Gastroesophageal sphincter (tissue), 4 donors: ENCODE measurements at regions not wholly inside any gene's neighbourhood (a gene's known extent, or its start where the extent isn't known, plus 50 kb on each side); places are given as distances from the start of the nearest gene placed in this dataset.
A peak's percentile ranks its signal among the peaks of the same experiment; 100 is the strongest.
"Not testable (repeated sequence)": the region's sequence is repeated elsewhere in the genome, so short reads cannot be mapped to it uniquely, and the experiment has no call there.

ENCODE experiments used
- ATAC-seq: fragments of 150-250 bp; one replicate; pipeline ENCODE4 v1.9.1; 2016; ENCODE audit warnings: mild to moderate bottlenecking, moderate library complexity
- H3K27ac ChIP-seq, 4 donors: fragments of 200-600 bp; sonication (generic) in 3 of 4; 1 replicate in 3 of 4; 2 replicates in 1 of 4; pipeline ENCODE4 v1.5.1; 2016 to 2019
- H3K27me3 ChIP-seq: fragments of 200-600 bp; sonication (generic); one replicate; pipeline ENCODE4 v1.5.1; 2019
- H3K36me3 ChIP-seq, 2 donors: fragments of 200-600 bp; sonication (generic); one replicate each; pipeline ENCODE4 v1.5.1; 2019; ENCODE audit warnings: control low read depth in 1 of 2
- H3K4me1 ChIP-seq, 3 donors: fragments of 200-600 bp; sonication (generic); 1 replicate in 2 of 3; 2 replicates in 1 of 3; pipeline ENCODE4 v1.5.1; 2016 to 2019; ENCODE audit warnings: control low read depth in 2 of 3
- H3K4me3 ChIP-seq, 2 donors: fragments of 200-600 bp; sonication (generic); one replicate each; pipeline ENCODE4 v1.5.1; 2019; ENCODE audit warnings: mild to moderate bottlenecking in 1 of 2, moderate library complexity in 1 of 2
- H3K9me3 ChIP-seq, 3 donors: fragments of 200-600 bp; sonication (generic); one replicate each; pipeline ENCODE4 v1.5.1; 2017 to 2019; ENCODE audit warnings: control low read depth in 2 of 3
- EP300 ChIP-seq: sonication (generic); formaldehyde crosslinking; IDR thresholded peaks from one replicate; pipeline ENCODE4 v1.6.1; 2017; ENCODE audit warnings: antibody characterized with exemption, mild to moderate bottlenecking
- POLR2A ChIP-seq, 2 donors: fragments of 450-650 bp; IDR thresholded peaks; one replicate each; pipeline ENCODE4 v1.6.1; 2017; ENCODE audit warnings: antibody characterized with exemption in 2 of 2, mild to moderate bottlenecking in 2 of 2, moderate library complexity in 1 of 2
- POLR2AphosphoS5 ChIP-seq: sonication (generic); formaldehyde crosslinking; IDR thresholded peaks from one replicate; pipeline ENCODE4 v1.6.1; 2017; ENCODE audit warnings: antibody characterized with exemption
- WGBS, 2 donors: methylation state at CpG; one replicate each; pipeline ENCODE4 v1.1.5; 2018; ENCODE audit warnings: low coverage in 1 of 2; 5-methylcytosine and 5-hydroxymethylcytosine counted together
- TF ChIP-seq, protein P1 (sequence below), 4 experiments: fragments of 200-600 bp in 2 of 4; fragments of 450-650 bp in 2 of 4; sonication (generic) in 1 of 4; IDR thresholded peaks; one replicate each; pipeline ENCODE4 v1.5.1; 2017 to 2019; ENCODE audit warnings: antibody characterized with exemption in 4 of 4, mild to moderate bottlenecking in 2 of 4, moderate library complexity in 2 of 4

DNA sequence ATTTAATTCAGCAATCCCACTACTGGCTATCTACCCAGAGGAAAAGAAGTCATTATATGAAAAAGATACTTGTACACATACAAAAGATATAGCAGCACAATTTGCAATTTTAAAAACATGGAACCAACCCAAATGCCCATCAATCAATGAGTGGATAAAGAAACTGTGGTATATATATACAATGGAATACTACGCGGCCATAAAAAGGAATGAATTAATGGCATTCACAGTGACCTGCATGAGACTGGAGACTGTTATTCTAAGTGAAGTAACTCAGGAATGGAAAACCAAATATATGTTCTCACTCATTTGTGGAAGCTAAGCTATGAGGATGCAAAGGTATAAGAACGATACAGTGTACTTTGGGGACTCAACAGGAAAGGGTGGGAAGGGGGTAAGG, 102.8 kb upstream of the KCNMA1 start:
- ATAC-seq, H3K27ac ChIP-seq, H3K36me3 ChIP-seq, H3K4me3 ChIP-seq, H3K27me3 ChIP-seq, H3K4me1 ChIP-seq: not testable (repeated sequence)
- peaks cover 0 to 14% (median 0%) of the 10 kb centered on the region in 3 donors for H3K9me3 ChIP-seq
- 95 to 96% methylated on average over 3 of the region's 3 CpGs for WGBS, 2 donors

DNA sequence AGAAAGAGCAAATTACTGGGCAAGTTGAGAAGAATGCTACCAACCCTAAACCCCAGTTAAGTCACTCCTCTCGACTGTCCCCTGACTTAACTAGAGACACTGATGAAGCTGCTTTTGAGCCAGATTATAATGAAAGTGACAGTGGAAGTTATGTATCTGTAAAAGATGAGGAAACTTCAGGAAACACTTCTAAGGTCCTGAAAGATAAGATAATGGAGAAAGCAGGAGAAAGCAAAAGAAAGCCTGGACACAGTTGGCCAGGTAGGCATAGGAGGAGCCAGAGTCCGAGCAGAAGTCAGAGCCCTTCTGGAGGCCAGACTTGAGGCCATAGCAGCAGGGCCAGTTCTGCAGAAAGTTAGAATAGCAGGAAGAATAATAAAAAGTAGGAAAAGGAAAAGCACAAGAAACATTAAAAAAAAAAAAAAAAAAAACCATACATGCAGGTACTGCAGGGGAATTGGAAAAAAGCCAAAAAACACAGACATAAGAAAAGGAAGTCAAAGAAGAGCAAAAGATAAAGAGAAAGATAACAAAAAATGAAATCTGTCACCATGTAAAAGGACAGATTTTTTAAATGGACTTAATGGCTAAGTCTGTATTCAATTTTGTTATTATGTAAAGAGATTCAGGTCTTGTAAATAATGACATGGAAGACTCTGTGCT, 101.0 kb upstream of the KCNMA1 start:
- 76% methylated on average over 2 of the region's 2 CpGs; no CpG with 5 or more reads in 1 of the 2 donors for WGBS, 2 donors
- no peak for TF ChIP-seq EP300
- TF ChIP-seq POLR2AphosphoS5, result no peak
- TF ChIP-seq POLR2A (IDR thresholded peaks at IDR 0.05), result no peak
- TF ChIP-seq, protein P1, sequence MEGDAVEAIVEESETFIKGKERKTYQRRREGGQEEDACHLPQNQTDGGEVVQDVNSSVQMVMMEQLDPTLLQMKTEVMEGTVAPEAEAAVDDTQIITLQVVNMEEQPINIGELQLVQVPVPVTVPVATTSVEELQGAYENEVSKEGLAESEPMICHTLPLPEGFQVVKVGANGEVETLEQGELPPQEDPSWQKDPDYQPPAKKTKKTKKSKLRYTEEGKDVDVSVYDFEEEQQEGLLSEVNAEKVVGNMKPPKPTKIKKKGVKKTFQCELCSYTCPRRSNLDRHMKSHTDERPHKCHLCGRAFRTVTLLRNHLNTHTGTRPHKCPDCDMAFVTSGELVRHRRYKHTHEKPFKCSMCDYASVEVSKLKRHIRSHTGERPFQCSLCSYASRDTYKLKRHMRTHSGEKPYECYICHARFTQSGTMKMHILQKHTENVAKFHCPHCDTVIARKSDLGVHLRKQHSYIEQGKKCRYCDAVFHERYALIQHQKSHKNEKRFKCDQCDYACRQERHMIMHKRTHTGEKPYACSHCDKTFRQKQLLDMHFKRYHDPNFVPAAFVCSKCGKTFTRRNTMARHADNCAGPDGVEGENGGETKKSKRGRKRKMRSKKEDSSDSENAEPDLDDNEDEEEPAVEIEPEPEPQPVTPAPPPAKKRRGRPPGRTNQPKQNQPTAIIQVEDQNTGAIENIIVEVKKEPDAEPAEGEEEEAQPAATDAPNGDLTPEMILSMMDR (IDR thresholded peaks at IDR 0.05), result no peak
- Histone ChIP-seq H3K27me3 (no peaks in the 10 kb centered on the region), H3K4me1 (no peaks in the 10 kb centered on the region), H3K36me3 (no peaks in the 10 kb centered on the region), H3K27ac (no peak overlapping the region), H3K4me3 (no peak overlapping the region), H3K9me3 (peaks cover 0 to 14% (median 0%) of the 10 kb centered on the region in 3 donors)
- ATAC-seq, result no peak

DNA sequence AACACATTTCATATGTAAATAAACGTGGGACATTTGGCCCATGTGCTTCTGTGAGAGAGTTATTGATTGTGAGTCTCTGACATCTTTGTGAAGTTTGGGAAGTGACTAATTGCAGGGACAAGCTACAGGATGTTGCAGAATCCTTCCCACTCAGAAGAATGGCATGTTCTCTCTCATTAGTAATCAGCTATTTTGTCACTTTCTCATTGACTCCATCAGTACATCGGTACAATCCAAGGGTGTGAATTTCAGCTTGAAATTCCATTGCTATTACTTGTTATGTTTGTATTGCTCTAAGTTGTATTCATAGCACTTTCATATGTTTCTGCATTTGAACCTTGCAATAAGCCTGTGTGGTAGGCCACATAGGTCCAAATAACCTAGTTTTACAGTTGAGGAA, 100.0 kb upstream of the KCNMA1 start:
- Histone ChIP-seq H3K4me1 (no peaks in the 10 kb centered on the region), H3K27ac (no peak overlapping the region), H3K4me3 (no peak overlapping the region), H3K27me3 (no peaks in the 10 kb centered on the region), H3K36me3 (no peaks in the 10 kb centered on the region), H3K9me3 (peaks cover 0 to 14% (median 0%) of the 10 kb centered on the region in 3 donors)
- peak; percentile 23 for TF ChIP-seq POLR2AphosphoS5
- TF ChIP-seq POLR2A (IDR thresholded peaks at IDR 0.05), result no peak
- WGBS, 2 donors, result 42 to 58% methylated on average over 2 of the region's 2 CpGs
- peak; percentile 34 for ATAC-seq

DNA sequence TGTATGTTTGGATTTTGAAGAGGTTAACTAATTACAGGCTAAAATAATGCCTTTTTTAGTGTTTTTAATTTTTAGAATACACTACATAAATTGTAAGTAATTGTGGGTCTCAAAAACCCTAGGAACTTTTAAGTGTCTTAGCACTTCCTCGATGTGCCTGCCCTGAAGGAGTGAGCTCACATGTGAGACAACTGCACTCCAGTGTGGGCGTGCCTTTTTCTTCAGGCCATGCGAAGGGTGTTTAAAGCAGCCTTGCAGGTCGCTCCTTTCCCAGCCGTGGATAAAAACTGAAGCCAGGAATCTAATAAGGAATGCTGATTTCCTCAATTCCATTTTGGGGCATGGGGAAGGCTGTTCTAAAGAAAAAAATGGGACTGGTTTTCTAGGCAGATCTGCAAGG, 97.5 kb upstream of the KCNMA1 start:
- H3K9me3 ChIP-seq, H3K27ac ChIP-seq, H3K36me3 ChIP-seq, ATAC-seq, H3K27me3 ChIP-seq, H3K4me1 ChIP-seq, H3K4me3 ChIP-seq: not testable (repeated sequence)
- 19 to 27% methylated on average over 3 to 5 of the region's 5 CpGs for WGBS, 2 donors

DNA sequence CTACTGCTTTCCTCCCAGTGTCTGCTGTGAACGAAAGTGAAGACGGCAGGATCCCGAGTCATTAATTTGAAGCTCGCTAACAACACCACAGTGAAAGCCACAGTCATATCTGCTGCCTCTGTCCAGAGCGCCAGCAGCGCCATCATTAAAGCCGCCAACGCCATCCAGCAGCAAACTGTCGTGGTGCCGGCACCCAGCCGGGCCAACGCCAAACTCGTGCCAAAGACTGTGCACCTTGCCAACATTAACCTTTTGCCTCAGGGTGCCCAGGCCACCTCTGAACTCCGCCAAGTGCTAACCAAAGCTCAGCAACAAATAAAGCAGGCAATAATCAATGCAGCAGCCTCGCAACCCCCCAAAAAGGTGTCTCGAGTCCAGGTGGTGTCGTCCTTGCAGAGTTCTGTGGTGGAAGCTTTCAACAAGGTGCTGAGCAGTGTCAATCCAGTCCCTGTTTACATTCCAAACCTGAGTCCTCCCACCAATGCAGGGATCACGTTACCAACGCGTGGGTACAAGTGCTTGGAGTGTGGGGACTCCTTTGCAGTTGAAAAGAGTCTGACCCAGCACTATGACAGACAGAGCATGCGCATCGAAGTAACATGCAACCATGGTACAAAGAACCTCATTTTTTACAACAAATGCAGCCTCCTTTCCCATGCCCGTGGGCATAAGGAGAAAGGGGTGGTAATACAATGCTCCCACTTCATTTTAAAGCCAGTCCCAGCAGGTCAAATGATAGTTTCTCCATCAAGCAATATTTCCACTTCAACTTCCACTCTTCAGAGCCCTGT, 94.8 kb upstream of the KCNMA1 start:
- ATAC-seq, result no peak
- Histone ChIP-seq H3K36me3 (no peaks in the 10 kb centered on the region), H3K9me3 (no peaks in the 10 kb centered on the region), H3K4me3 (no peak overlapping the region), H3K4me1 (no peaks in the 10 kb centered on the region), H3K27me3 (no peaks in the 10 kb centered on the region), H3K27ac (no peak overlapping the region)
- WGBS, 2 donors, result 70 to 75% methylated on average over 2 to 8 of the region's 23 CpGs
- TF ChIP-seq, protein P1 (IDR thresholded peaks at IDR 0.05), result no peak
- TF ChIP-seq POLR2AphosphoS5 (no peak), POLR2A (IDR thresholded peaks at IDR 0.05) (no peak), EP300 (no peak)

DNA sequence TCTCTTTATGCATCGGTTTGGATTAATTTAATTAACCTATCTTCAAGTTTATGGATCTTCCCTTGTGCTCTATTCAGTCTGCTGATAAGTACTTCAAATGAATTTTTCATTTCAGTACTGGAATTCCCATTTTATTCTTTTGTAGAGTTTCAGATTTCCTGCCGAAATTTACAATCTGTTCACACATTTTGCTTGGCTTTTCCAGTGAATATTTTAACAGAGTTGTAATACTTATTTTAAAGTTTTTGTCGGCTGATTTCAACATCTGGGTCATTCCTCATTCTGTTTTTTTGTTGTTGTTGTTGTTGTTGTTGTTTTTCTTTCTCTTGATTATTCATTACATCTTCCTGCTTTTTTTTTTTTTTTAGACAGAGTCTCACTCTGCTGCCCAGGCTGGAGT, 89.9 kb upstream of the KCNMA1 start:
- no peak overlapping the region for H3K27ac ChIP-seq
- 76 to 83% methylated on average over 2 to 3 of the region's 3 CpGs for WGBS, 2 donors
- H3K27me3 ChIP-seq, result no peaks in the 10 kb centered on the region
- H3K36me3 ChIP-seq, result no peaks in the 10 kb centered on the region
- TF ChIP-seq, protein P1 (IDR thresholded peaks at IDR 0.05), result no peak
- TF ChIP-seq EP300 (no peak), POLR2AphosphoS5 (no peak)
- H3K9me3 ChIP-seq, result peaks cover 0 to 7% (median 0%) of the 10 kb centered on the region in 3 donors
- no peaks in the 10 kb centered on the region for H3K4me1 ChIP-seq
- no peak overlapping the region for H3K4me3 ChIP-seq
- no peak for ATAC-seq
